A549 (cell line): ENCODE measurements at regions not wholly inside any gene's neighbourhood (a gene's known extent, or its start where the extent isn't known, plus 50 kb on each side); places are given as distances from the start of the nearest gene placed in this dataset.

Source experiments
- CHD2 ChIP-seq: fragments of 150-350 bp; IDR thresholded peaks from 2 replicates; pipeline ENCODE4 v1.6.1; 2014; ENCODE audit warnings: low read length; ENCODE audit not compliant: partially characterized antibody
- CHD4 ChIP-seq: fragments of 200-600 bp; sonication (generic); IDR thresholded peaks from 2 replicates; pipeline ENCODE4 v1.6.1; 2016; ENCODE audit warnings: antibody characterized with exemption, mild to moderate bottlenecking, borderline replicate concordance
- CTCF ChIP-seq: fragments of >200 bp; sonication (Bioruptor Twin); formaldehyde crosslinking; IDR thresholded peaks from 3 replicates; pipeline ENCODE4 v1.5.1; 2016
- MAX ChIP-seq: IDR thresholded peaks from 2 replicates; pipeline ENCODE4 v1.6.1; 2012
- MAZ ChIP-seq: fragments of 150-350 bp; IDR thresholded peaks from 2 replicates; pipeline ENCODE4 v1.6.1; 2014; ENCODE audit warnings: antibody characterized with exemption, low read depth, low read length, borderline replicate concordance
- PHF8 ChIP-seq: fragments of 200-600 bp; sonication (generic); IDR thresholded peaks from 2 replicates; pipeline ENCODE4 v1.6.1; 2016; ENCODE audit warnings: low read depth, mild to moderate bottlenecking, antibody characterized with exemption, moderate library complexity, borderline replicate concordance
- POLR2A ChIP-seq: IDR thresholded peaks from 2 replicates; pipeline ENCODE4 v1.6.1; 2012; ENCODE audit warnings: mild to moderate bottlenecking, low read length
- POLR2AphosphoS2 ChIP-seq: conservative IDR thresholded peaks from 2 replicates; pipeline ENCODE4 v1.6.1; 2012; ENCODE audit warnings: low read length, improper control_type of control experiment, inconsistent platforms
- RAD21 ChIP-seq, 2 experiments: fragments of >200 bp in 1 of 2; sonication (Bioruptor Twin) in 1 of 2; formaldehyde crosslinking in 1 of 2; IDR thresholded peaks in 1 of 2; conservative IDR thresholded peaks in 1 of 2; 2 replicates in 1 of 2; 3 replicates in 1 of 2; pipeline ENCODE4 v1.6.1; 2012 to 2018; ENCODE audit warnings: inconsistent platforms in 1 of 2
- RCOR1 ChIP-seq: fragments of 150-350 bp; IDR thresholded peaks from 2 replicates; pipeline ENCODE4 v1.6.1; 2014; ENCODE audit warnings: antibody characterized with exemption, low read length, low read depth
- RFX5 ChIP-seq: fragments of 450-650 bp; IDR thresholded peaks from 2 replicates; pipeline ENCODE4 v1.7.1; 2014; ENCODE audit warnings: antibody characterized with exemption, mild to moderate bottlenecking, moderate library complexity
- TP53 ChIP-seq: fragments of 250-450 bp; sonication (Bioruptor Pico); IDR thresholded peaks from 2 replicates; pipeline ENCODE4 v1.5.0; 2021; ENCODE audit warnings: mild to moderate bottlenecking, moderate library complexity
- USF2 ChIP-seq: fragments of 450-650 bp; IDR thresholded peaks from 2 replicates; pipeline ENCODE4 v1.6.1; 2014; ENCODE audit warnings: antibody characterized with exemption
- ZSCAN20 ChIP-seq: fragments of 250-450 bp; sonication (Bioruptor Pico); IDR thresholded peaks from 2 replicates; pipeline ENCODE4 v1.8.0; 2022; ENCODE audit warnings: mild to moderate bottlenecking, moderate library complexity

- TF ChIP-seq CHD4 (no peak), POLR2A (no peak), CTCF (no peak), MAZ (no peak), CHD2 (no peak), PHF8 (no peak), RAD21 (conservative IDR thresholded peaks at IDR 0.05 in 1 of 2, IDR thresholded peaks at IDR 0.05 in 1 of 2) (no peak), POLR2AphosphoS2 (no peak), USF2 (no peak), RCOR1 (no peak), TP53 (no peak), ZSCAN20 (CRISPR knock-in tag) (no peak), RFX5 (no peak), MAX (no peak)
Observed at GRCh38 chr16:79540825-79541595, 59.5 kb downstream of the MAF start.
